Panc1 (cell line): ENCODE measurements at regions not wholly inside any gene's neighbourhood (a gene's known extent, or its start where the extent isn't known, plus 50 kb on each side); places are given as distances from the start of the nearest gene placed in this dataset.

ENCODE experiments used
- POLR2AphosphoS5 ChIP-seq: IDR thresholded peaks from 2 replicates; pipeline ENCODE4 v1.6.1; 2012; ENCODE audit warnings: mild to moderate bottlenecking, low read depth, low read length, moderate library complexity
- SIN3A ChIP-seq: IDR thresholded peaks from 2 replicates; pipeline ENCODE4 v1.6.1; 2012; ENCODE audit warnings: low read depth, mild to moderate bottlenecking, low read length, moderate library complexity, borderline replicate concordance; ENCODE audit not compliant: insufficient read depth
- TF ChIP-seq, protein P1 (sequence below): fragments of 450-650 bp; IDR thresholded peaks from 2 replicates; pipeline ENCODE4 v1.5.1; 2017; ENCODE audit warnings: mild to moderate bottlenecking
- TF ChIP-seq, protein P2 (sequence below), 2 experiments: IDR thresholded peaks; 2 replicates each; pipeline ENCODE4 v1.6.1; 2011 to 2012; ENCODE audit warnings: low read depth in 2 of 2, control low read depth in 1 of 2, low read length in 1 of 2, mild to moderate bottlenecking in 1 of 2, moderate library complexity in 1 of 2; ENCODE audit not compliant: insufficient read depth in 1 of 2

DNA sequence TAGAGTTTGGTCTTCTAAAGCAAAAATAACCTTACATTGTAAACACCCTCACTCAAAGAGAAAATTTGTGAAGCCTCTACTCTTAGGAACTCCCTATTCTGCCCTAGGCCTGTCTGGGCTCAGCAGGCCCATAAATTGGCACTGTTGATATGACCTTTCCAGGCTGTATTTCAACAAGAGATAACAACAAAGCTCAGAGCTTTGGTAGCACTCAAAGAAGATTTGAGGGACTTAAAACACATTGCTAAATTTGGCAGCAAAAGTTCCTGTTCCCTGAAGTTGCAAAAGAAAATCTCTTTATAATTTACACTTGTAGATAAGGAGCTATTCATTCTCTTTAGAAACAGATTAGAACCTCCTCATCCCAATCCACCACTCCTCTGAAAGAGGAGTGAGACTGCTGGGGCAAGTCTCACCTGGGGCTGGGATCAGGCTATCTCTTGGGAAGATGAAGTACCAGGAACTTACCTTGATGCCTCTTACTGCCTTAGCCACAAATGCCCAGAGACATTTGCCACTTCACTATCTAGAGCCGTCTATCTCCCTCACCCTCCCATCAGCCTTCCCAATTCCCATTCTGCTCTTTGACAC lies 110.4 kb upstream of the AKIP1 start:
- TF ChIP-seq, protein P1, sequence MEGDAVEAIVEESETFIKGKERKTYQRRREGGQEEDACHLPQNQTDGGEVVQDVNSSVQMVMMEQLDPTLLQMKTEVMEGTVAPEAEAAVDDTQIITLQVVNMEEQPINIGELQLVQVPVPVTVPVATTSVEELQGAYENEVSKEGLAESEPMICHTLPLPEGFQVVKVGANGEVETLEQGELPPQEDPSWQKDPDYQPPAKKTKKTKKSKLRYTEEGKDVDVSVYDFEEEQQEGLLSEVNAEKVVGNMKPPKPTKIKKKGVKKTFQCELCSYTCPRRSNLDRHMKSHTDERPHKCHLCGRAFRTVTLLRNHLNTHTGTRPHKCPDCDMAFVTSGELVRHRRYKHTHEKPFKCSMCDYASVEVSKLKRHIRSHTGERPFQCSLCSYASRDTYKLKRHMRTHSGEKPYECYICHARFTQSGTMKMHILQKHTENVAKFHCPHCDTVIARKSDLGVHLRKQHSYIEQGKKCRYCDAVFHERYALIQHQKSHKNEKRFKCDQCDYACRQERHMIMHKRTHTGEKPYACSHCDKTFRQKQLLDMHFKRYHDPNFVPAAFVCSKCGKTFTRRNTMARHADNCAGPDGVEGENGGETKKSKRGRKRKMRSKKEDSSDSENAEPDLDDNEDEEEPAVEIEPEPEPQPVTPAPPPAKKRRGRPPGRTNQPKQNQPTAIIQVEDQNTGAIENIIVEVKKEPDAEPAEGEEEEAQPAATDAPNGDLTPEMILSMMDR, result no peak
- TF ChIP-seq POLR2AphosphoS5, result no peak
- no peak for TF ChIP-seq SIN3A
- TF ChIP-seq, protein P2, sequence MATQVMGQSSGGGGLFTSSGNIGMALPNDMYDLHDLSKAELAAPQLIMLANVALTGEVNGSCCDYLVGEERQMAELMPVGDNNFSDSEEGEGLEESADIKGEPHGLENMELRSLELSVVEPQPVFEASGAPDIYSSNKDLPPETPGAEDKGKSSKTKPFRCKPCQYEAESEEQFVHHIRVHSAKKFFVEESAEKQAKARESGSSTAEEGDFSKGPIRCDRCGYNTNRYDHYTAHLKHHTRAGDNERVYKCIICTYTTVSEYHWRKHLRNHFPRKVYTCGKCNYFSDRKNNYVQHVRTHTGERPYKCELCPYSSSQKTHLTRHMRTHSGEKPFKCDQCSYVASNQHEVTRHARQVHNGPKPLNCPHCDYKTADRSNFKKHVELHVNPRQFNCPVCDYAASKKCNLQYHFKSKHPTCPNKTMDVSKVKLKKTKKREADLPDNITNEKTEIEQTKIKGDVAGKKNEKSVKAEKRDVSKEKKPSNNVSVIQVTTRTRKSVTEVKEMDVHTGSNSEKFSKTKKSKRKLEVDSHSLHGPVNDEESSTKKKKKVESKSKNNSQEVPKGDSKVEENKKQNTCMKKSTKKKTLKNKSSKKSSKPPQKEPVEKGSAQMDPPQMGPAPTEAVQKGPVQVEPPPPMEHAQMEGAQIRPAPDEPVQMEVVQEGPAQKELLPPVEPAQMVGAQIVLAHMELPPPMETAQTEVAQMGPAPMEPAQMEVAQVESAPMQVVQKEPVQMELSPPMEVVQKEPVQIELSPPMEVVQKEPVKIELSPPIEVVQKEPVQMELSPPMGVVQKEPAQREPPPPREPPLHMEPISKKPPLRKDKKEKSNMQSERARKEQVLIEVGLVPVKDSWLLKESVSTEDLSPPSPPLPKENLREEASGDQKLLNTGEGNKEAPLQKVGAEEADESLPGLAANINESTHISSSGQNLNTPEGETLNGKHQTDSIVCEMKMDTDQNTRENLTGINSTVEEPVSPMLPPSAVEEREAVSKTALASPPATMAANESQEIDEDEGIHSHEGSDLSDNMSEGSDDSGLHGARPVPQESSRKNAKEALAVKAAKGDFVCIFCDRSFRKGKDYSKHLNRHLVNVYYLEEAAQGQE (IDR thresholded peaks at IDR 0.05; ENCODE audit: insufficient read depth in 1 of 2, low read depth in 2 of 2, low read length in 1 of 2), result no peak
